MM.1S (cell line): ENCODE measurements at regions not wholly inside any gene's neighbourhood (a gene's known extent, or its start where the extent isn't known, plus 50 kb on each side); places are given as distances from the start of the nearest gene placed in this dataset.

Experiments
- CTCF ChIP-seq: fragments of 300-600 bp; sonication (generic); IDR thresholded peaks from 2 replicates; pipeline ENCODE4 v1.5.1; 2016; ENCODE audit warnings: antibody characterized with exemption, low read length, mixed read lengths
- EZH2 ChIP-seq: fragments of 300-600 bp; sonication (generic); optimal IDR thresholded peaks from 2 replicates; pipeline ENCODE3; 2017; ENCODE audit warnings: low read depth, mild to moderate bottlenecking, antibody characterized with exemption, low read length, mixed read lengths

GRCh38 chr16:80008857-80009256 is 408.3 kb upstream of the MAF start:
- TF ChIP-seq CTCF (no peak), EZH2 (no peak)
